GM21723 (cell line): ENCODE measurements at regions not wholly inside any gene's neighbourhood (a gene's known extent, or its start where the extent isn't known, plus 50 kb on each side); places are given as distances from the start of the nearest gene placed in this dataset.

ENCODE experiments used
- ATAC-seq: cut with Tn5 transposase; IDR thresholded peaks from one replicate; pipeline ENCODE4 v1.9.1; 2021; ENCODE audit warnings: mild to moderate bottlenecking, moderate library complexity; ENCODE audit not compliant: unreplicated experiment

DNA sequence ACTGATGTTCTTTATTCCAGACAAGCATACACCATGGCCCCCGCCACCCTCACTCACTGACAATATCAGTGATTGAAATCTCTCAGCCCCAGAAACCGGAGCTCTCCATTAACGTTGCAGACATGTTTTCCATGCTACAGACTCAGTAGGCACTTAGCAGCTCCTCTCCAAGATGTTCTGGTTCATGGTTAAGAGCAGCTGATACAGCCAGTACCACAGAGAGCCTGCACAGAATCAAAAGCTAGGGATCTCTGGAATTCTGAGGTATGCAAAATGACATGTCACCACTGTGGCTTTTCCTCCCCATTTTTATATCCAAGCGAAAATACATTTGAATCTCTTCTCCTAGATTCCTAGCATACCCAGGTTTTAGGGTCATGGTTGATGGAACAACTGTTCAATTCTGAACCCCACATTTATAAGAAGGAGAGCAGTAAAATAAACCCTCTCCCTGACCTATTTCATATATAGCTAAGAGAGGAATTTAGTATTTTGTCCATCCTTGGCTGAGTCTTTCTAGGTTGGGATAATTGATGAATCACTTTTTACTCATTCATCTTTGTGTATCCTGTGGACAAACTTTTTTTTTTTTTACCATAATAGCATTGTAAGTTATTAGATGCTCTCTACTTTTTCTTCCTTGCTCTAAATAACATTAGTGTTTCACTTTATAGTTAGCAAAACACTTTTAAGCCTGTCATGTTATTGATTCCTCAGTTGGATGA is 488.4 kb upstream of the PIK3C3 start:
- ATAC-seq, result no peak

DNA sequence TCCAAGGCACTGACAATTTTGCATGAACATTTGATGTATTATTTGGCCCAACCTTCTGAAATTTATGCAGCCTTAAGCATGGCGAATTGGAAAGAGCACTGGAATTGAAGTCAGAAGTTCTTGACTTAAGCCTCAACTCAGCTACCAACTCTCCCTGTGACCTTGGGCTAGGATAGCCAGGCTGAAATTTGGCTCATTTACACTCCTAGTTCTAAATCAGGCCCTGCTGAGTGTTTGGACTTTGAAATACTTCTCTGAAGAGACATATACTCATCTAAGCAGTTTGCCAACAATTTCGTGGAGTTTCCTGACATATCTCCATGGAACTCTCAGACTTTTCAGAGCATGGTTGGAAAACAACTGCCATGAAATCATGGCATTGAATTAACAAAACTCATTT is 489.6 kb upstream of the PIK3C3 start:
- no peak for ATAC-seq

DNA sequence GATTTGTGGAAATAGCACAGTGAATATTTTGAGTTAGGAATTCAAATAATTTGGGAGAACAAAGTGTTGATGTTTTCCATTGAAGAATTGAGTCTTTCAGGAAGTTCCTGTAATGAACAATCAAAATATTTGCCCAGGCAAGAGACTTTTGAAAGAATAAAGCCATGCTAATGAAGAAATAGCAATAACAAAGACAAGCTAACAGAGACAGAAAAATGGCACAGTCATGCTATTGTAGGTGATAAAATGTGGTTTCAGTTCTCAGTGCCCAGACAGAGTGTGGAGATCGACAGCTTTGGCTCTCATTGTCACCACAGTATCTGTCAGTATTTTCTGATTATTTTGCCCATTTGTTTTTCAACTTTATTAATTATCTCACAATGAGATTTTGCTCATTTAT is 490.8 kb upstream of the PIK3C3 start:
- no peak for ATAC-seq

DNA sequence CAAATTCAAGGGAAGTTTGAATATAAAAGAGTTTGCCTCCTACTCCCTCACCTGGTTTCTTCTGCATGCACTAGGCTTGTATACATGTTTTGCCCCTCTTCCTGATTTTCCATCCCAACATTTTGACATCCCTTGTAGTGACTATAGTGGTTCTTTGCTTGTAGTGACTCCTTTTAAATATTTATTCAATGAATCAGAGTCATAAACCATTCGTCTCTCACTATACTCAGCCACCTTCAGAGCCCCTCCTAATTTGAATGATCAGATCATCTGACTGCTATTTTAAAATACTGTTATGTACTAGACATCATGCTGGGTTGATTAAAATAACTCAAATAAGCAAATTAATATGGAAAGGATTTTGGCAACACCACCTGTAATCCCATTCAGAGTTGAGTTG is 492.1 kb upstream of the PIK3C3 start:
- ATAC-seq, result no peak

DNA sequence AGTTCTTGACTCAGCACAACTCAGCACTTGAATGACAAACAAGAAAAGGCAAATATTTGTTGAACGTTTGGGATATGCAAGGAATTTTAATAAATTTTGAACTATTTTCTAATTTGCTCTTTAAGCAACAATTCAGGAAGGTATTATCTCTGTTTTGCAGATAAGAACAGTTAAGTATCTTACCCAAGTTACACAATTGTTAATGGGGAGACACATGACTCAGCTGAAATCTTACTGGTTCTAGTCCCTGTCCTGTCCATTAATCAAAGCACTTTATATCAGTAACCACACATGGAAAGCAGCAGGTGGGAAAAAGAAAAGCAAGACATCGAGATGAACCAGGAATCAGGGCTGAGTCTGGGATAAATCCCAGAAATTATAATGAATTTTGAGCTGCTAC is 493.9 kb upstream of the PIK3C3 start:
- ATAC-seq, result no peak

DNA sequence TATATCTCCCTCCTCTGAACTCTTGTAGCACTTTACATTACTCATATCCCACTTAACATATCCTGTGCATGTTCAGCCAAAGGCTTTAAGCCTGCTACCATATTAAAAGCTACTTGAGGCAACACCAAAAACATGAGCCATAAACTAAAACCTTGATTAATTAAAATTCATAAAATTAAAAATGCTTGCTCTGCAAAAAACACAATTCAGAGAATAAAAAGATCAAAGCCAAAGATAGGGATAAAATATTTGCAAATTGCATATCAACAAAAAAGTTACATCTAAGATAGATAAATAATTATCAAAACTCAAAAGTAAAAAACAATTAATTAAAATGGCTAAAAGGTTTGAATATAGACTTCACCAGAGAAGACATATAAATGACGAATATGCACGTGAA is 495.4 kb upstream of the PIK3C3 start:
- ATAC-seq, result no peak

DNA sequence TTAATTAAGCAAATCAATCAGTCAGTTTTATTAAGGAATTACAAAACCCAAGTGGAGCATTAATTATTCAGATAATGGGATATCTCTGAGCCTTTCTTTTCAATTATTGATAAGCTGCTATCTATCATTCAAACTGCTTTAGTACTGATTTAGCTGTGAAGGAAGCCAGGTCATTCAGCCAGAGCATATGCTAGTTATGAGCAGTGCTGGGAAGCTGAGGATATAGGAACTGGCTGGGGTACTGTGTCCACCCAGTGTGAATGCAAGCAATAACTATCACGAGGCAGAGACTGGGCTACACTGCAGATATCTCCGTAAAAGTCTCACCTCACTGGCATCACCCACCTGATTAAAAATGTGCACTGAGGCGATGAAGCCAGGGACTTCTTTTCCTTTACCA is 496.7 kb upstream of the PIK3C3 start:
- ATAC-seq, result no peak

DNA sequence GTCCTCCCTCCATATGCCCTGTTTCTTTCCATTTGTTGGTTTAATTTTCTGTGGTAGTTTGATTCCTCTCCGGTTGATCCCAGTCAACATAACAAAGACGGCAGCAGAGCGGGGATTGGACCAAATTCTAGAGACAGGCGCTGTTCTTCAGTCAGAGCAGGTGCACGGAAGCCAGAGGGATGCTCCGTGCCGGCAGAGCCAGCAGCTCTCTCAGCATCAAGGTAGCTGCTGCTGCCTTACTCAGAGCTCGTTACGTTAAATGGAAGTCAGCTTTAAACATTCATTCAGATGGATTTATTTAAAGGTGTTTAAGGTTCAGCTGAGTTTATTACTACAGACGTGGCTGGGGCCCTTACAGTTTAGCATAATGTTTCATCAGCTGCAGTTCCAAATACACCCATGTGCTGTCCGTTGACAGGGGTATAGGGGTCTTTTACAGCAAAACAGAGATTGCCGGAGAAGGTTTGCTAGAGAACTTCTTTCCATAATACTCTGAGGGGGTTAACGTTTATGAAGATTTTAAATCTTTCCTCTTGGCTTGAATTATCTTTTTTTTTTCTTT is 497.2 kb upstream of the PIK3C3 start:
- no peak for ATAC-seq

DNA sequence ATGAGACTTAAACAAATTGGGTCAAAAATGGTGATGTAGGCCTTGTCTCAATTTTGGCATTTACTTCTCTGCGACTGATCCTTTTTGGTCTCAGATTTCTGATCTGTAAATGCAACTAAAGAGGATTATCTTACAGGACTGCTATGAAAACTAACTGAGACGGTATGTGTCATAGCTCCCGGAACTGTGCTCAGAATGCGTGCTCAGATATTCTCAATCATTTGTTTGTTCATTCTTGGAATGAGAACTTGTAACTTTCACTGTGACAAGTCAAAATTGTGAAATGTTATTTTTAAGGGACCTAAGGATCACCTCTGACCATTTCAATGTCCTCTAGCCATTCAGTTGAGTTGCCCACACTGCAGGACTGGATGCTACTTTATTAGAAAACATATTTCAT is 498.2 kb upstream of the PIK3C3 start:
- no peak for ATAC-seq

DNA sequence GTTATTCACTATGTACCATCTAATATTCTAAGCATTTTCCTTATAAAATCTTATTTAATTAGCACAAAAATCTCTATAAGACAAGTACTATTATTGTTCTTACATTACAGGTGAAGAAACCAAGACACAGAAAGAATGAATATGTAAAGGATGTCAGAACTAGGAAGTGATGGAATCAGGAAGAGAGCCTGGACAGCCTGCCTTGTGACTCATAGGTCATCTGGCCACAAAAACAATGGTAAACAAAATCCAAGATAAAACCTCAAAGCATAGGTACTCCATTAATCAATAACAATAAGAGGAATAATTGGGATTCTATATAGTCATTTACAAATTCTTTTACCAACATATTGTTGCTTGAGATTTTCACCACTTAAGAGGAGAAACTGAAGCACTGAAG is 505.4 kb upstream of the PIK3C3 start:
- no peak for ATAC-seq

DNA sequence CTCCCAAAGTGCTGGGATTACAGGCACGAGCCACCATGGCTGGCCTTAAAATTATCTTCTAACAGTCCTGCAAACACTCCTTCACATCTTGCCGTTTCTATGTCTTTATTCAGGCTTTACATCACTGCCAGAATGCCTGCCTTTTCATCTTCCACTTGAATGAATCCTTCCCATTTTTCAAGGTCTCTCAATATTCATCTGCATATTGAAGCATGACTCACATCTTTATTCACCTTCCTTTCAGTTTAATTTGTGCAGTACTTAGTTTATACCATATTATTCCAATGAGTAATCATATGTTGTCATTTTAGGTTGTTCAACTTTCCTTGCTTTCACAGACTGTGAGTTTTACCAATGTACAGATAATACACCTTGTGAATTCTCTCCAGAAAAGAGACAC is 510.1 kb upstream of the PIK3C3 start:
- ATAC-seq, result no peak

DNA sequence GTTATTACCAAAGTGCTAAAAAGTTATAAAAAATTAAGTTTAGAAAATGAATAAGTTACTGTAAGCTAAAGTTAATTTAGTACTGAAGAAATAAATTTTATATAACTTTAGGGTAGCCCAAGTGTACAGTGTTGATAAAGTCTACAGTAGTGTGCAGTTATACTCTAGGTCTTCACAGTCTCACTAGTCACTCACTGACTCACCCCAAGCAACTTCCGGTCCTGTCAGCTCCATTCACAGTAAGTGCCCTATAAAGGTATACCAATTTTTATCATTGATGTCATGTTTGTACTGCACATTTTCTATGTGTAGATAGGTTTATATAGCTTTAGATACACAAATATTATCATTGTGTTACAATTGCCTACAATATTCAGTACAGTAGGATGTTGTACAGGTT is 518.3 kb upstream of the PIK3C3 start:
- no peak for ATAC-seq

DNA sequence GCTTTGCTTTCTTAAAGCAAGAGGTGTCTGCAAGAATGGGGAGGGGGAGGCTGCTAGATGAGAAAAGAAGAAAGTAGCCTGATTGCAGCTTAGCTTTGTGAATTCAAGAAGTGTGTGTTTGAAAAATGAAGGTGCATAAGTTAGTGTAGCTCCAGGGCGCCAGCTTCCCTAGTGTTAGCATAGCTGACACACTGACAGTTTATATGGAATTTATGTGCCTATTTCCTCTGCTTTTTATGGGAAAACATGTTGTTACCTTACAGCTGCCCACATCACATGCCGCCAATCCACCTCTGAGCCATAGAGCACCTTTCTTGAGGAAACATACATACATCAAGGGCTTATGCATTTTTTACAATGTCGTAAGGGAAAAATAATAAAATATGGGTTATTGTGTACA is 536.4 kb upstream of the PIK3C3 start:
- ATAC-seq, result no peak

DNA sequence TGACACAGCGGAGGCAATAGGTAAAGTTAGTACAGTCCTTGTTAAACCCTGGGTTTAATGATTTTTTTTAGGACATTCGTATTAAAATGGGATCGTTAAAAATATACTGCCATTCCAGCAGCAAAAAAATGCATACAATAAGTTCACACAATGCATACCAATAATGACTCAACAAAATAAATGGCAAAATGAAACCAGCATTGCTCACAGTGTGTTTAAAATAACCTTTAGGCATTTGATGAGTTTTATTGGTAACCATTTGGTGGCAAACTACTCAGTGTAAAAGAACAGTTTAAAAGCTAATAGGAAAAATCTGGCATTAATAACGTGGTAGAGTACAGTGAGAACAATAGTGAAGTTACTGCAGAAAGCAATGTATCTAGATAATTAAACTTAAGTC is 539.0 kb upstream of the PIK3C3 start:
- no peak for ATAC-seq

DNA sequence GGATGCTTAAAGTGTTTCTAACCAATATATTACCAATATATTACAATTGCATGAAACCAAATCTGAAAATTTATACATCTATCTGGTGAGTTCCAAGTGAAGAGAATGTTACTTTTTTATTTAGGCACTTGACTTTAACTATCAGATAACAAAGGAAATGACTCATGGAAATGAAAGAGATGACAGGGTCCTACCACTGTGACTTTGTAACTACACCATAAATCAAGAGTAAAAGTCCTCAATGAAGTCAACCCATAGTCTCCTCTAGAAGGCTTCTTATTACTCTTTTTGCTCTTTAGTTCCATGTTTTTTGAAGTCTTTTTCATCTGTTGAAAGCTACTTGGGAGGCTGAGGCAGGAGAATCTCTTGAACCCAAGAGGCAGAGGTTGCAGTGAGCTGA is 545.0 kb upstream of the PIK3C3 start:
- no peak for ATAC-seq

DNA sequence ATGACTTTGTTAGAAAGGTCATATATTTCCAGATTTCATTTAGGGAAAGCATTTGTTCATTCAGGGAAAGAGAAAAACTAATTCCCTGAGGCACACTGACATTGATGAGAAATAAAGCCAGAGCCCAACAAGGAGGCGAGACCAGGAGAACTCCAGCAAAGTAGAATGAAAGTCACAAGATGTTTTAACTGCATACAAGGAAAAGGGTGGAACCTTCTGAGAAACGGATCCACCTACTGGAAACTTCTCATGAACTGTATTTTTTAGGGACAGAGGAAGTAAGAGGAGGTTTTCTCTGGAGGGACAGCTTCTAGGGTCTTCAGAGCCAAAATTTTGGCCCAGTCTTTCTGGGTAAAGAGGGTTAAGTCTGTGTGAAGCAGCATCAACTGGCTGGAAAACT is 548.2 kb upstream of the PIK3C3 start:
- ATAC-seq, result no peak

DNA sequence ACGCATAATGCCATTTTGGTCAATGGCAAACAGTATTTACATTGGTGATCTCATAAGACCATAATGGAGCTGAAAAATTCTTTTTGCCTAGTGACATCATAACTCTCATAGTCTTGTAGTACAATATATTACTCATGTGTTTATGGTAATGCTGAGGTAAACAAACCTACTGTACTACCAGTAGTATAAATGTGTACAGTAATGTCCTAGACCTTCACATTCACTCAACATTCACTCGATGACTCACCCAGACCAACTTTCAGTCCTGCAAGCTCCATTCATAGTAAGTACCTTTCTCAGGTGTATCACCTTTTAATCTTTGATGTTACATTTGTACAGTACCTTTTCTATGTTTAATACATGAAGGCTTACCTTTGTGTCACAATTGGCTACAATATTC is 558.2 kb upstream of the PIK3C3 start:
- ATAC-seq, result no peak

DNA sequence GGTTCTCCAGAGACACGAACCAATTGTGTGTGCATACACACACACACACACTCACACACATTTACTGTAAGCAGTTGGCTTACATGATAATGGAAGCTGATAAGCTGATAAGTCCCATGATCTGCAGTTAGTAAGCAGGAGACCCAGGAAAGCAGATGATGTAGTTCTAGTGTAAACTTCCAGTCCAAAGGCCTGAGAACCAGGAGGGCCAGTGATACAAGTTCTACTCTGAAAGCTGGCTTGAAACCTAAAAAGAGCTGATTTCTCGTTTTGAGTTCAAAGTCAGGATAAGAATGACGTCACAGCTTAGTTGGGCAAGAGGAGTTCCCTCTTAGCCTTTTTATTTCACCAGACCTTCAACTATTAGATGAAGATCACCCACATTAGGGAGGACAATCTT is 558.8 kb upstream of the PIK3C3 start:
- ATAC-seq, result no peak

DNA sequence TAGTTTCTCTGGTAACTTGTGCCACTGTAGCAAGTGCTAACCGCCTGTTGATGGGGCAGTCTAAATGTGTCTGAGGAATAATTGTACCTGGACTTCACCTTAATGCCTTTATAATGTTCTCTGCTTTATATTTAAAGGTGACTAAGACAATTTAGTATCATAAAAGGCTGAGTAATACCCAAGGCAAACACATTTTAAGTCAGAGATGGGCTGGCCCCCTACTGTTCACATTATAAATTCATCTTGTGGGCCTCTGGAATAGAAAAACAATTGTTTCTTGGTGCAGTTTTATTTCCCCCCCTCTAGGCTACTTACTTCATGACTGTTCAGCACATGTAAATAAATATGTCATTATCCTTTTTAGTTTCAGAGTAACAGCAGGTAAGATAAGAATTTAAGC is 559.3 kb upstream of the PIK3C3 start:
- no peak for ATAC-seq

DNA sequence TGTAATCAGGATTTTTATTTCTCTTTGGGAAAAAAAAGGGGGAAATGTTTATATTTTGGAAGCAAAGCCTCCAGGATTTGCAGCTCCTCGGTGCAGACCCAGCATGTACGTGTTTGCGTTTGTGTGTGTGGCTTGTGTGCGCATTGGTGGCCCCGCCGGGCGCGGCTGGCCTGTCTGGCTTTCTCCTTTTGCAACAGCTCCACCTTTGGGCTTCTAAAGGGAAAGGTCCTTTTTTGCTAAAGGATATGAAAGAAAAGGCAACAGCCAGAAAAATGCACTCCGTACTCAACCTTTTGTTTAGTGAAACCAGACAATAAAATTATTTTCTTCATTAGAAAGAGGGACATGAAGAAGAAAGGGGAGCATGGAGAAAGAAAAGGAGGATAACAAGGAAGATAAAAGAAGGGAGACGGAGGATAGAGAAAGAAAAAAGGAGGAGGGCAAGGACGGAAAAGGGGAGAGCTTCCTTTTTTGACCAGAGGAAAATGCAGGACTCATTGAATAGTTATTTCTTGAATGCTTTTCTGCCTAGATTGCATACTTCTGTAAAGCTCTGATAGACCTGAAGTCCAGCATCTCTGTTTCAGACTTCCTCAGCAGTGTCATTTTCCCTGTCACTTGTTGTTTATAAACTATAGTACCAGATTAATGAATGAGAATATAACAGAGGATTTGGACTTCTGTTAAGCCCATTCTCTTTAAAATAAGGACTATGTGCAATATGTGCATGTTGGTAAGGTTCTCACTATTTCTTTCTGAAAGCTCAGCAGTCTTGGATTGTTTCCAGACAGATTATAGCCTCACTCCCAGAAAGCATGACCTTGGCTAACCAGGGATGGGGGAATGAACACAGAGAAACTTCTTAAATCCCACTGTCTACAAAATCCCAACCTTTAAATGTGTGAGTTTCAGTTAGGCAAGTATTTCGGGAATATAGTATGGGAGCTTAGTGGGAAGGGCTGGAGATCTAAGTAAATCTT is 563.1 kb upstream of the PIK3C3 start:
- ATAC-seq, result no peak

DNA sequence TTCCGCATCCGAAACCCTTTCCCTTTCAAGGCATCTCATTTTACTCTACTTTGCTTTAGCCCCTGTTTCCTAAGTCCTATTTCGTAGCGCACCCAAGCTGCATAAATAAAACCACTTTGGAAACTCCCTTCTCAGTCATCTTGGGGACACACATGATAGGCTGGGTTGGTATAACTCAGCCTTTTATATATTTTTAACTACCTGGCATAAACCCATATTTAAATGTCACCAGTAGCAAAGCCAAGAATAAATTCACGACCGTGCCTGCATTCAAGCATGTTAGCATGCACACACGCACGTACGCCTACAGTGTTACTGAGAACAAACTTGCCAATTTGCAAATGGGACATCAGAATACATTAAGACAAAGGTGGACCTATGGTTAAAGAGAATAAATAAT is 564.7 kb upstream of the PIK3C3 start:
- ATAC-seq, result peak; percentile 62

DNA sequence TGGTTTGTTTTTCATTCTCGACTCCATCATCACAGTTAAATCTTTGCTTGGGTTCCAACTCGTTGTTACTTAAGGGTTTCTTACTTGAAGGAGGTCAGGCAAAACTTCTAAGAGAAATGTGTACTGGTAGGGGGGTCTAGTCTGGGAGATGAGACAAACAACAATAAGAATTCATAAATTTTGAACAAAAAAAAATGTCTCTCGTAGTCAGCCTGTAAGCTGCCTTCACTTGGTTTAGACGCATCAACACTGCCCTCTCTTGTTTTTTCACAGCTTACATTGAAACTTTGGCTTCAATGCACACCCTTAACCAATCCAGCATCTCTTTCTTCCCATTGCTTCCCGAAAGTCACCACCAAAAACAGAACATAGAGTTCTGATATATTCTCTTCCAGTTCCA is 576.4 kb upstream of the PIK3C3 start:
- no peak for ATAC-seq
